HCT116 (cell line): ENCODE measurements at regions not wholly inside any gene's neighbourhood (a gene's known extent, or its start where the extent isn't known, plus 50 kb on each side); places are given as distances from the start of the nearest gene placed in this dataset.

Experiments used
- ATAC-seq: fragments of 200-7000 bp; cut with Tn5 transposase; 2 replicates; pipeline ENCODE4 v1.9.1; 2020; ENCODE audit warnings: mild to moderate bottlenecking, moderate library complexity
- BruUV-seq: library from RNA; stranded (reverse); fragments of 400-500 nt; replicated peaks from 2 replicates; lab custom pipeline; 2021; lab: Mats Ljungman, UMichigan
- CTCF ChIA-PET: fragments of 300-600 bp; sonication (Branson Sonifier 250); formaldehyde crosslinking; loops from one replicate; lab custom pipeline; 2021; ENCODE audit warnings: antibody characterized with exemption; lab: Charles Lee
- POLR2A ChIA-PET: fragments of 300-600, 350-600 bp; sonication (Branson Sonifier 250); formaldehyde crosslinking; loops from one replicate; lab custom pipeline; 2021; ENCODE audit warnings: antibody characterized with exemption; lab: Charles Lee
- RAD21 ChIA-PET, 2 experiments: fragments of 300-600 bp; sonication (Branson Sonifier 250); formaldehyde crosslinking; loops; one replicate each; lab custom pipeline; 2023; ENCODE audit warnings: low total read pairs in 2 of 2; ENCODE audit not compliant: uncharacterized antibody in 2 of 2, unreplicated experiment in 2 of 2, low non-redundant PET in 1 of 2; lab: Charles Lee
- DNase-seq: peaks from one replicate; pipeline ENCODE4 v3.0.0-alpha.2; 2010; ENCODE audit warnings: low read depth, low spot score
- H2AFZ ChIP-seq: fragments of 200-600 bp; shearing (Covaris generic), sonication (generic); 2 replicates; pipeline ENCODE4 v1.6.1; 2017; ENCODE audit warnings: low read depth, mixed run types, mixed read lengths, antibody characterized with exemption, low read length; ENCODE audit not compliant: poor library complexity, severe bottlenecking
- H3K27ac ChIP-seq: 2 replicates; pipeline ENCODE4 v1.5.1; 2012; ENCODE audit warnings: low read depth, low read length
- H3K27me3 ChIP-seq: fragments of 200-600 bp; sonication (generic); 2 replicates; pipeline ENCODE4 v1.6.1; 2016; ENCODE audit warnings: mixed run types, low read length, mixed read lengths; ENCODE audit not compliant: insufficient read depth
- H3K36me3 ChIP-seq, 2 experiments: fragments of 200-500 bp in 1 of 2; fragments of 200-600 bp in 1 of 2; sonication (Bioruptor generic) in 1 of 2; sonication (generic) in 1 of 2; 2 replicates each; pipeline versions ENCODE4 v1.5.1 to v1.6.1; 2014 to 2016; ENCODE audit warnings: low read length in 2 of 2, inconsistent platforms in 1 of 2, mixed read lengths in 1 of 2, mixed run types in 1 of 2; ENCODE audit not compliant: insufficient read depth in 2 of 2, control insufficient read depth in 1 of 2
- H3K4me1 ChIP-seq, 2 experiments: fragments of 200-600 bp in 1 of 2; sonication (generic) in 1 of 2; 2 replicates each; pipeline versions ENCODE4 v1.5.1 to v1.6.1; 2012 to 2017; ENCODE audit warnings: low read length in 2 of 2, inconsistent platforms in 1 of 2, mild to moderate bottlenecking in 1 of 2, mixed read lengths in 1 of 2, mixed run types in 1 of 2, moderate library complexity in 1 of 2; ENCODE audit not compliant: insufficient read depth in 2 of 2, control insufficient read depth in 1 of 2
- H3K4me2 ChIP-seq: fragments of 200-600 bp; sonication (generic); 2 replicates; pipeline ENCODE4 v1.6.1; 2017; ENCODE audit warnings: mixed run types, low read length, mixed read lengths
- H3K4me3 ChIP-seq, 2 experiments: fragments of 200-600 bp in 1 of 2; sonication (generic) in 1 of 2; replicated peaks in 1 of 2; 2 replicates each; pipeline ENCODE4 v1.5.1; 2011 to 2016; ENCODE audit warnings: low read length in 2 of 2, control low read depth in 1 of 2, low read depth in 1 of 2, mild to moderate bottlenecking in 1 of 2, mixed read lengths in 1 of 2, mixed run types in 1 of 2
- H3K79me2 ChIP-seq: fragments of 200-600 bp; sonication (generic); 2 replicates; pipeline ENCODE4 v1.6.1; 2017; ENCODE audit warnings: mild to moderate bottlenecking, mixed run types, low read length, moderate library complexity, mixed read lengths; ENCODE audit not compliant: insufficient read depth
- H3K9ac ChIP-seq: fragments of 200-600 bp; sonication (generic); 2 replicates; pipeline ENCODE4 v1.6.1; 2016; ENCODE audit warnings: low read length, mixed read lengths
- H3K9me2 ChIP-seq: fragments of 200-600 bp; sonication (generic), shearing (Covaris generic); 2 replicates; pipeline ENCODE4 v1.6.1; 2017; ENCODE audit warnings: mixed run types, mild to moderate bottlenecking, moderate library complexity; ENCODE audit not compliant: insufficient read depth
- H3K9me3 ChIP-seq, 2 experiments: fragments of 200-500 bp in 1 of 2; fragments of 200-600 bp in 1 of 2; sonication (Bioruptor generic) in 1 of 2; sonication (generic) in 1 of 2; 2 replicates each; pipeline ENCODE4 v1.6.1; 2014 to 2017; ENCODE audit warnings: low read length in 2 of 2, mixed read lengths in 2 of 2, inconsistent platforms in 1 of 2, low read depth in 1 of 2, mild to moderate bottlenecking in 1 of 2, mixed run types in 1 of 2, moderate library complexity in 1 of 2; ENCODE audit not compliant: control insufficient read depth in 1 of 2, insufficient read depth in 1 of 2
- H4K20me1 ChIP-seq: fragments of 200-600 bp; sonication (generic), shearing (Covaris generic); 2 replicates; pipeline ENCODE4 v1.6.1; 2017; ENCODE audit warnings: mixed run types, mild to moderate bottlenecking, moderate library complexity; ENCODE audit not compliant: insufficient read depth
- CBX3 ChIP-seq: IDR thresholded peaks from 2 replicates; pipeline ENCODE4 v1.6.1; 2012; ENCODE audit warnings: low read depth
- CEBPB ChIP-seq: IDR thresholded peaks from 2 replicates; pipeline ENCODE4 v1.6.1; 2012; ENCODE audit warnings: low read depth
- CTCF ChIP-seq, 3 experiments: fragments of 200-600 bp in 1 of 3; sonication (generic) in 1 of 3; IDR thresholded peaks in 2 of 3; conservative IDR thresholded peaks in 1 of 3; 2 replicates each; pipeline ENCODE4 v1.5.1; 2012 to 2017; ENCODE audit warnings: low read depth in 2 of 3, low read length in 2 of 3, antibody characterized with exemption in 1 of 3, borderline replicate concordance in 1 of 3, control low read depth in 1 of 3, mild to moderate bottlenecking in 1 of 3, mixed read lengths in 1 of 3, mixed run types in 1 of 3, moderate library complexity in 1 of 3; ENCODE audit not compliant: insufficient read depth in 1 of 3
- EGR1 ChIP-seq: IDR thresholded peaks from 2 replicates; pipeline ENCODE4 v1.6.1; 2012; ENCODE audit warnings: low read depth
- ELF1 ChIP-seq: IDR thresholded peaks from 2 replicates; pipeline ENCODE4 v1.6.1; 2012; ENCODE audit warnings: low read depth, borderline replicate concordance
- EZH2 ChIP-seq: fragments of 200-600 bp; sonication (generic); IDR thresholded peaks from 2 replicates; pipeline ENCODE4 v1.6.1; 2017; ENCODE audit warnings: antibody characterized with exemption, mixed run types
- FOSL1 ChIP-seq: IDR thresholded peaks from 2 replicates; pipeline ENCODE4 v1.6.1; 2012; ENCODE audit warnings: low read depth
- JUND ChIP-seq: IDR thresholded peaks from 2 replicates; pipeline ENCODE4 v1.6.1; 2012
- MAX ChIP-seq: IDR thresholded peaks from 2 replicates; pipeline ENCODE4 v1.6.1; 2012
- POLR2A ChIP-seq: IDR thresholded peaks from 2 replicates; pipeline ENCODE4 v1.7.0; 2011; ENCODE audit warnings: borderline replicate concordance; ENCODE audit not compliant: insufficient read depth, insufficient read length; ENCODE audit errors: extremely low read depth
- RAD21 ChIP-seq: IDR thresholded peaks from 2 replicates; pipeline ENCODE4 v1.6.1; 2012; ENCODE audit warnings: low read depth, mild to moderate bottlenecking
- SP1 ChIP-seq: IDR thresholded peaks from 2 replicates; pipeline ENCODE4 v1.6.1; 2012; ENCODE audit warnings: low read depth
- TCF7L2 ChIP-seq: IDR thresholded peaks from 2 replicates; pipeline ENCODE4 v1.7.0; 2011; ENCODE audit warnings: borderline replicate concordance, inconsistent platforms; ENCODE audit not compliant: insufficient read depth, insufficient read length; ENCODE audit errors: extremely low read depth
- YY1 ChIP-seq: IDR thresholded peaks from 2 replicates; pipeline ENCODE4 v1.6.1; 2011; ENCODE audit warnings: low read length, low read depth, moderate library complexity, mild to moderate bottlenecking; ENCODE audit not compliant: insufficient replicate concordance; ENCODE audit errors: extremely low read depth
- ZBTB33 ChIP-seq: IDR thresholded peaks from 2 replicates; pipeline ENCODE4 v1.6.1; 2011; ENCODE audit warnings: mild to moderate bottlenecking, low read length, moderate library complexity; ENCODE audit not compliant: insufficient replicate concordance; ENCODE audit errors: extremely low read depth
- ZFX ChIP-seq: fragments of 450-650 bp; IDR thresholded peaks from 2 replicates; pipeline ENCODE4 v1.6.1; 2017
- intact Hi-C: fragments of 100-400 bp; cut with micrococcal nuclease; formaldehyde crosslinking; loops from 2 replicates; pipeline ENCODE4 v1.10.0; 2022
- TF ChIP-seq, protein P1 (sequence below): IDR thresholded peaks from 2 replicates; pipeline ENCODE4 v1.6.1; 2012
- TF ChIP-seq, protein P2 (sequence below): IDR thresholded peaks from 2 replicates; pipeline ENCODE4 v1.6.1; 2012; ENCODE audit warnings: low read depth

GRCh38 chr4:149264093-149264733, 551.4 kb downstream of the IQCM start:
- CTCF ChIA-PET, result interaction anchor here (1.5 kb wide), 1 partner anchor 233 kb away, joined by 3 read pairs; no protein-coding TSS in a partner anchor
- ATAC-seq (peak; percentile 95), DNase-seq (peak; percentile 48)
- H3K27me3 ChIP-seq, result no peaks in the 10 kb centered on the region
- RAD21 ChIA-PET, result no interaction called here
- intact Hi-C loops, result loop anchor here (2.0 to 10.0 kb wide), 5 partner anchors 267 to 1339 kb away; no protein-coding TSS in a partner anchor
- no TSS peak for BruUV-seq
- H3K36me3 ChIP-seq, result no peaks in the 10 kb centered on the region
- no peak overlapping the region for H3K27ac ChIP-seq
- H3K4me3 ChIP-seq, result no peak overlapping the region
- no peaks in the 10 kb centered on the region for H4K20me1 ChIP-seq
- no peak overlapping the region for H3K4me2 ChIP-seq
- no peaks in the 10 kb centered on the region for H3K4me1 ChIP-seq
- POLR2A ChIA-PET, result interaction anchor here (0.6 kb wide), 1 partner anchor 962 kb away, joined by 3 read pairs; no protein-coding TSS in a partner anchor
- H3K9me3 ChIP-seq, result no peaks in the 10 kb centered on the region
- no peaks in the 10 kb centered on the region for H3K9me2 ChIP-seq
- H2AFZ ChIP-seq, result no peak overlapping the region
- no peak overlapping the region for H3K9ac ChIP-seq
- TF ChIP-seq CTCF (IDR thresholded peaks at IDR 0.05 in 2 of 3, conservative IDR thresholded peaks at IDR 0.05 in 1 of 3; ENCODE audit: borderline replicate concordance in 1 of 3, insufficient read depth in 1 of 3, low read depth in 2 of 3, low read length in 2 of 3) (peak; percentile 53 to 73 (median 63); a peak in 5 of 6 replicates), ZFX (no peak), FOSL1 (no peak), EZH2 (no peak), MAX (no peak), CEBPB (no peak), ELF1 (no peak), YY1 (no peak), RAD21 (peak; percentile 80), POLR2A (no peak), EGR1 (no peak), JUND (no peak), ZBTB33 (no peak), TCF7L2 (no peak), SP1 (no peak), CBX3 (no peak)
- TF ChIP-seq, protein P1, sequence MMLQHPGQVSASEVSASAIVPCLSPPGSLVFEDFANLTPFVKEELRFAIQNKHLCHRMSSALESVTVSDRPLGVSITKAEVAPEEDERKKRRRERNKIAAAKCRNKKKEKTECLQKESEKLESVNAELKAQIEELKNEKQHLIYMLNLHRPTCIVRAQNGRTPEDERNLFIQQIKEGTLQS, result no peak
- TF ChIP-seq, protein P2, sequence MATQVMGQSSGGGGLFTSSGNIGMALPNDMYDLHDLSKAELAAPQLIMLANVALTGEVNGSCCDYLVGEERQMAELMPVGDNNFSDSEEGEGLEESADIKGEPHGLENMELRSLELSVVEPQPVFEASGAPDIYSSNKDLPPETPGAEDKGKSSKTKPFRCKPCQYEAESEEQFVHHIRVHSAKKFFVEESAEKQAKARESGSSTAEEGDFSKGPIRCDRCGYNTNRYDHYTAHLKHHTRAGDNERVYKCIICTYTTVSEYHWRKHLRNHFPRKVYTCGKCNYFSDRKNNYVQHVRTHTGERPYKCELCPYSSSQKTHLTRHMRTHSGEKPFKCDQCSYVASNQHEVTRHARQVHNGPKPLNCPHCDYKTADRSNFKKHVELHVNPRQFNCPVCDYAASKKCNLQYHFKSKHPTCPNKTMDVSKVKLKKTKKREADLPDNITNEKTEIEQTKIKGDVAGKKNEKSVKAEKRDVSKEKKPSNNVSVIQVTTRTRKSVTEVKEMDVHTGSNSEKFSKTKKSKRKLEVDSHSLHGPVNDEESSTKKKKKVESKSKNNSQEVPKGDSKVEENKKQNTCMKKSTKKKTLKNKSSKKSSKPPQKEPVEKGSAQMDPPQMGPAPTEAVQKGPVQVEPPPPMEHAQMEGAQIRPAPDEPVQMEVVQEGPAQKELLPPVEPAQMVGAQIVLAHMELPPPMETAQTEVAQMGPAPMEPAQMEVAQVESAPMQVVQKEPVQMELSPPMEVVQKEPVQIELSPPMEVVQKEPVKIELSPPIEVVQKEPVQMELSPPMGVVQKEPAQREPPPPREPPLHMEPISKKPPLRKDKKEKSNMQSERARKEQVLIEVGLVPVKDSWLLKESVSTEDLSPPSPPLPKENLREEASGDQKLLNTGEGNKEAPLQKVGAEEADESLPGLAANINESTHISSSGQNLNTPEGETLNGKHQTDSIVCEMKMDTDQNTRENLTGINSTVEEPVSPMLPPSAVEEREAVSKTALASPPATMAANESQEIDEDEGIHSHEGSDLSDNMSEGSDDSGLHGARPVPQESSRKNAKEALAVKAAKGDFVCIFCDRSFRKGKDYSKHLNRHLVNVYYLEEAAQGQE, result no peak
- H3K79me2 ChIP-seq, result no peaks in the 10 kb centered on the region
